Mammary epithelial cell (primary cell): ENCODE measurements at regions not wholly inside any gene's neighbourhood (a gene's known extent, or its start where the extent isn't known, plus 50 kb on each side); places are given as distances from the start of the nearest gene placed in this dataset.

Experiments used
- CTCF ChIP-seq, 2 donors: IDR thresholded peaks in 1 of 2; conservative IDR thresholded peaks in 1 of 2; 2 replicates each; pipeline ENCODE4 v1.5.1; 2011 to 2012; ENCODE audit warnings: inconsistent platforms in 2 of 2, low read length in 2 of 2, mild to moderate bottlenecking in 2 of 2, control low read depth in 1 of 2, low read depth in 1 of 2; ENCODE audit not compliant: insufficient read depth in 1 of 2; ENCODE audit errors: extremely low read depth in 1 of 2
- EZH2 ChIP-seq: IDR thresholded peaks from 2 replicates; pipeline ENCODE4 v1.6.1; 2012; ENCODE audit warnings: low read length, inconsistent platforms, borderline replicate concordance

GRCh38 chr17:63382136-63382535 lies 64.0 kb downstream of the CYB561 start:
- TF ChIP-seq EZH2 (no peak), CTCF (conservative IDR thresholded peaks at IDR 0.05 in 1 of 2, IDR thresholded peaks at IDR 0.05 in 1 of 2; ENCODE audit: extremely low read depth in 1 of 2, insufficient read depth in 1 of 2, low read depth in 1 of 2, low read length in 2 of 2) (no peak)
